Erythroblast (primary cell): ENCODE measurements at regions not wholly inside any gene's neighbourhood (a gene's known extent, or its start where the extent isn't known, plus 50 kb on each side); places are given as distances from the start of the nearest gene placed in this dataset.

ENCODE experiments used
- GATA1 ChIP-seq: IDR thresholded peaks from 2 replicates; pipeline ENCODE4 v1.6.1; 2011; ENCODE audit warnings: low read depth, mild to moderate bottlenecking, control low read depth, low read length, moderate library complexity
- POLR2A ChIP-seq: IDR thresholded peaks from 2 replicates; pipeline ENCODE4 v1.6.1; 2011; ENCODE audit warnings: mild to moderate bottlenecking, low read length

DNA sequence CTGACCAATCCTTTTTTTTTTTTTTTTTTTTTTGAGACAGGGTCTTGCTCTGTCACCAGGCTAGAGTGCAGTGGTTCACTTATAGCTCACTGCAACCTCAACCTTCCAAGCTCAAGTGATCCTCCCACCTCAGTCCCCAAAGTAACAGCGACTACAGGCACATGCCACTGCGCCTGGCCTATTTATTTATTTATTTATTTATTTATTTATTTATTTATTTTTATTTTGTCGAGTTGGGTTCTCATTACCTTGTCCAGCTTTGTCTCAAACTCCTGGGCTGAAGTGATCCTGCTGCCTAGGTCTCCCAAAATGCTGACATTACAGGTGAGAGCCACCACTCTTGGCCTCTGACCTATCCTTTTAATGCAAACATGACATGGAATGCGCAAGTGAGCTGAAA, 124.4 kb downstream of the GXYLT1 start:
- no peak for TF ChIP-seq POLR2A
- no peak for TF ChIP-seq GATA1
